HL-60 (cell line): ENCODE measurements at regions not wholly inside any gene's neighbourhood (a gene's known extent, or its start where the extent isn't known, plus 50 kb on each side); places are given as distances from the start of the nearest gene placed in this dataset.

Experiments used
- DNase-seq, 2 experiments: peaks; one replicate each; pipeline ENCODE4 v3.0.0-alpha.2; 2010 to 2020; ENCODE audit warnings: low read depth in 1 of 2, low spot score in 1 of 2
- H3K27ac ChIP-seq: fragments of 250-450 bp; sonication (Bioruptor Pico); replicated peaks from 2 replicates; pipeline ENCODE4 v1.5.1; 2020; ENCODE audit warnings: mild to moderate bottlenecking, moderate library complexity
- H3K27me3 ChIP-seq: fragments of 250-450 bp; sonication (Bioruptor Pico); 2 replicates; pipeline ENCODE4 v1.5.1; 2021; ENCODE audit warnings: mild to moderate bottlenecking, moderate library complexity; ENCODE audit not compliant: insufficient read depth, poor library complexity, severe bottlenecking
- H3K4me3 ChIP-seq: replicated peaks from 2 replicates; pipeline ENCODE4 v1.5.1; 2011; ENCODE audit warnings: mild to moderate bottlenecking, control low read depth, low read length; ENCODE audit not compliant: insufficient read depth
- CTCF ChIP-seq: IDR thresholded peaks from one replicate; pipeline ENCODE4 v1.5.1; 2011; ENCODE audit warnings: low read length, control low read depth, inconsistent platforms; ENCODE audit not compliant: insufficient read depth
- GABPA ChIP-seq: IDR thresholded peaks from 2 replicates; pipeline ENCODE4 v1.6.1; 2012; ENCODE audit warnings: low read depth
- POLR2AphosphoS5 ChIP-seq: IDR thresholded peaks from 2 replicates; pipeline ENCODE4 v1.6.1; 2012; ENCODE audit warnings: low read depth
- SPI1 ChIP-seq: IDR thresholded peaks from 2 replicates; pipeline ENCODE4 v1.6.1; 2012; ENCODE audit warnings: low read depth, mild to moderate bottlenecking, borderline replicate concordance
- TF ChIP-seq, protein P1 (sequence below): IDR thresholded peaks from 2 replicates; pipeline ENCODE4 v1.6.1; 2012; ENCODE audit warnings: low read depth; ENCODE audit not compliant: insufficient replicate concordance

- H3K27me3 ChIP-seq, result no peaks in the 10 kb centered on the region
- no peak for DNase-seq
- no peak for TF ChIP-seq SPI1
- TF ChIP-seq, protein P1, sequence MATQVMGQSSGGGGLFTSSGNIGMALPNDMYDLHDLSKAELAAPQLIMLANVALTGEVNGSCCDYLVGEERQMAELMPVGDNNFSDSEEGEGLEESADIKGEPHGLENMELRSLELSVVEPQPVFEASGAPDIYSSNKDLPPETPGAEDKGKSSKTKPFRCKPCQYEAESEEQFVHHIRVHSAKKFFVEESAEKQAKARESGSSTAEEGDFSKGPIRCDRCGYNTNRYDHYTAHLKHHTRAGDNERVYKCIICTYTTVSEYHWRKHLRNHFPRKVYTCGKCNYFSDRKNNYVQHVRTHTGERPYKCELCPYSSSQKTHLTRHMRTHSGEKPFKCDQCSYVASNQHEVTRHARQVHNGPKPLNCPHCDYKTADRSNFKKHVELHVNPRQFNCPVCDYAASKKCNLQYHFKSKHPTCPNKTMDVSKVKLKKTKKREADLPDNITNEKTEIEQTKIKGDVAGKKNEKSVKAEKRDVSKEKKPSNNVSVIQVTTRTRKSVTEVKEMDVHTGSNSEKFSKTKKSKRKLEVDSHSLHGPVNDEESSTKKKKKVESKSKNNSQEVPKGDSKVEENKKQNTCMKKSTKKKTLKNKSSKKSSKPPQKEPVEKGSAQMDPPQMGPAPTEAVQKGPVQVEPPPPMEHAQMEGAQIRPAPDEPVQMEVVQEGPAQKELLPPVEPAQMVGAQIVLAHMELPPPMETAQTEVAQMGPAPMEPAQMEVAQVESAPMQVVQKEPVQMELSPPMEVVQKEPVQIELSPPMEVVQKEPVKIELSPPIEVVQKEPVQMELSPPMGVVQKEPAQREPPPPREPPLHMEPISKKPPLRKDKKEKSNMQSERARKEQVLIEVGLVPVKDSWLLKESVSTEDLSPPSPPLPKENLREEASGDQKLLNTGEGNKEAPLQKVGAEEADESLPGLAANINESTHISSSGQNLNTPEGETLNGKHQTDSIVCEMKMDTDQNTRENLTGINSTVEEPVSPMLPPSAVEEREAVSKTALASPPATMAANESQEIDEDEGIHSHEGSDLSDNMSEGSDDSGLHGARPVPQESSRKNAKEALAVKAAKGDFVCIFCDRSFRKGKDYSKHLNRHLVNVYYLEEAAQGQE, result no peak
- no peak overlapping the region for H3K27ac ChIP-seq
- no peak overlapping the region for H3K4me3 ChIP-seq
Observed at GRCh38 chr10:61317706-61318105, 135.5 kb downstream of the TMEM26 start.

DNA sequence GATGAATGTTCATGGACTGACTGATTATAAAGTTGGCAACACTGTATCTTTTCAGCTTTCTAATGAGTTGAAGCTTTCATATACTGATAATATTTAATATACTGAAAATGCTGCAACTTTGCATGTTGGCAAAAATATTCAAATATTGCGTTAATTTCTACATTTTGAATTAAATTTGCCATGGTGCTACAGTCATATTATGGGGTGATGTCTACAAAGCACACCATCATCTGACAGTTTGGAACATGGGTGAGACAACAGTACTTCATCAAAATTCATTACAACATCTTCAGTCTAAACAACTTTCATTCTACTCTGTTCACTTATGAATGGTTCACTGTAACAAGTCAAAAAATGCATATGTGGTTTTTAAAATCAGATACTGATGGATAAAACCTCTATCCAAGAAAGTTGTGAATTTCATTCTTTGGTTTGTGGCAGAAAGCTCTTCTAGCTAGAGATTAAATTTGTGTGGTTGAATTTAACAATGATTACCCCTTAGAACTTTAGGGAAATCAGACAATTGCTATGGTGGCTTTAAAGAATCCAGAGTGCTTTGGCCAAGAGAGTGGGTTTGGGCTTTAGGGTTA lies 136.4 kb downstream of the TMEM26 start:
- Histone ChIP-seq H3K27ac (no peak overlapping the region), H3K27me3 (no peaks in the 10 kb centered on the region), H3K4me3 (no peak overlapping the region)
- TF ChIP-seq SPI1, result no peak
- no peak for TF ChIP-seq CTCF
- no peak for TF ChIP-seq GABPA
- TF ChIP-seq POLR2AphosphoS5, result no peak
- TF ChIP-seq, protein P1, result no peak
- no peak for DNase-seq

- no peak for DNase-seq
- TF ChIP-seq SPI1 (no peak), POLR2AphosphoS5 (no peak), GABPA (no peak), CTCF (no peak)
- TF ChIP-seq, protein P1, result no peak
- Histone ChIP-seq H3K27me3 (no peaks in the 10 kb centered on the region), H3K4me3 (no peak overlapping the region), H3K27ac (no peak overlapping the region)
Observed at GRCh38 chr10:61314273-61314672, 138.9 kb downstream of the TMEM26 start.
